HEK293 (cell line): ENCODE measurements at regions not wholly inside any gene's neighbourhood (a gene's known extent, or its start where the extent isn't known, plus 50 kb on each side); places are given as distances from the start of the nearest gene placed in this dataset.
A peak's percentile ranks its signal among the peaks of the same experiment; 100 is the strongest.

Experiments
- CTCF ChIA-PET: fragments of 350-600 bp; formaldehyde crosslinking; extraction: SDS; loops from one replicate; lab custom pipeline; 2021; ENCODE audit warnings: antibody characterized with exemption; lab: Yijun Ruan, JAX
- POLR2A ChIA-PET: fragments of 300-600 bp; formaldehyde crosslinking; extraction: SDS; loops from one replicate; lab custom pipeline; 2020; ENCODE audit warnings: antibody characterized with exemption, inconsistent platforms; lab: Yijun Ruan, JAX
- H3K27ac ChIP-seq: fragments of 200-500 bp; sonication (Bioruptor generic); 2 replicates; pipeline ENCODE4 v1.5.1; 2014; ENCODE audit warnings: low read depth, low read length, control low read depth, inconsistent platforms; ENCODE audit errors: extremely low read depth
- H3K36me3 ChIP-seq, 2 experiments: fragments of 200-500 bp in 1 of 2; sonication (Bioruptor generic) in 1 of 2; 1 replicate in 1 of 2; 2 replicates in 1 of 2; pipeline ENCODE4 v1.5.1; 2014 to 2017; ENCODE audit warnings: inconsistent platforms in 2 of 2, low read length in 2 of 2; ENCODE audit not compliant: control insufficient read depth in 2 of 2, insufficient read depth in 1 of 2
- H3K4me1 ChIP-seq: fragments of 200-500 bp; sonication (Bioruptor generic); 2 replicates; pipeline ENCODE4 v1.5.1; 2014; ENCODE audit warnings: mild to moderate bottlenecking, low read length, inconsistent platforms; ENCODE audit not compliant: control insufficient read depth, insufficient read depth
- H3K4me3 ChIP-seq: 2 replicates; pipeline ENCODE4 v1.5.1; 2011; ENCODE audit warnings: low read depth, mild to moderate bottlenecking, control low read depth, low read length, moderate library complexity
- H3K9me3 ChIP-seq: fragments of 200-500 bp; sonication (Bioruptor generic); 2 replicates; pipeline ENCODE4 v1.5.1; 2014; ENCODE audit warnings: low read depth, low read length, inconsistent platforms; ENCODE audit not compliant: control insufficient read depth, insufficient read depth
- ATF2 ChIP-seq: fragments of 450-650 bp; formaldehyde crosslinking; IDR thresholded peaks from 2 replicates; pipeline ENCODE4 v1.5.1; 2016; ENCODE audit warnings: missing biosample characterization, missing genetic modification characterization, low read depth
- BCL6B ChIP-seq: fragments of 450-650 bp; formaldehyde crosslinking; IDR thresholded peaks from 2 replicates; pipeline ENCODE4 v1.5.1; 2017; ENCODE audit warnings: missing biosample characterization, missing genetic modification characterization
- FEZF1 ChIP-seq: fragments of 450-650 bp; formaldehyde crosslinking; IDR thresholded peaks from 2 replicates; pipeline ENCODE4 v1.5.1; 2016; ENCODE audit warnings: missing biosample characterization, missing genetic modification characterization
- GLI2 ChIP-seq: fragments of 450-650 bp; formaldehyde crosslinking; IDR thresholded peaks from 2 replicates; pipeline ENCODE4; 2017; ENCODE audit warnings: missing biosample characterization, missing genetic modification characterization, low read depth, borderline replicate concordance
- TSHZ1 ChIP-seq: fragments of 450-650 bp; formaldehyde crosslinking; IDR thresholded peaks from 2 replicates; pipeline ENCODE4 v1.5.1; 2016; ENCODE audit warnings: missing biosample characterization, missing genetic modification characterization, borderline replicate concordance
- WT1 ChIP-seq: fragments of 450-650 bp; formaldehyde crosslinking; IDR thresholded peaks from 2 replicates; pipeline ENCODE4 v1.5.1; 2016; ENCODE audit warnings: missing biosample characterization, missing genetic modification characterization
- ZFHX2 ChIP-seq: fragments of 450-650 bp; formaldehyde crosslinking; conservative IDR thresholded peaks from 2 replicates; pipeline ENCODE4 v1.5.1; 2016; ENCODE audit warnings: missing biosample characterization, missing genetic modification characterization
- ZNF112 ChIP-seq: fragments of 450-650 bp; formaldehyde crosslinking; IDR thresholded peaks from 2 replicates; pipeline ENCODE4 v1.5.0; 2017; ENCODE audit warnings: missing biosample characterization, missing genetic modification characterization
- ZNF169 ChIP-seq: fragments of 450-650 bp; formaldehyde crosslinking; IDR thresholded peaks from 2 replicates; pipeline ENCODE4 v1.5.1; 2016; ENCODE audit warnings: missing biosample characterization, missing genetic modification characterization
- ZNF214 ChIP-seq: fragments of 450-650 bp; formaldehyde crosslinking; IDR thresholded peaks from 2 replicates; pipeline ENCODE4 v1.5.1; 2017; ENCODE audit warnings: missing biosample characterization, mild to moderate bottlenecking, missing genetic modification characterization, borderline replicate concordance
- ZNF239 ChIP-seq: fragments of 450-650 bp; formaldehyde crosslinking; IDR thresholded peaks from 2 replicates; pipeline ENCODE4 v1.5.1; 2016; ENCODE audit warnings: missing biosample characterization, missing genetic modification characterization
- ZNF335 ChIP-seq: fragments of 450-650 bp; formaldehyde crosslinking; conservative IDR thresholded peaks from 2 replicates; pipeline ENCODE4 v1.5.1; 2016; ENCODE audit warnings: missing biosample characterization, missing genetic modification characterization
- ZNF350 ChIP-seq: fragments of 450-650 bp; formaldehyde crosslinking; IDR thresholded peaks from 2 replicates; pipeline ENCODE4 v1.5.0; 2017; ENCODE audit warnings: missing biosample characterization, mild to moderate bottlenecking, missing genetic modification characterization
- ZNF362 ChIP-seq: fragments of 450-650 bp; formaldehyde crosslinking; IDR thresholded peaks from 2 replicates; pipeline ENCODE4 v1.5.1; 2016; ENCODE audit warnings: missing biosample characterization, missing genetic modification characterization
- ZNF366 ChIP-seq: fragments of 450-650 bp; formaldehyde crosslinking; conservative IDR thresholded peaks from 2 replicates; pipeline ENCODE4 v1.5.1; 2016; ENCODE audit warnings: missing biosample characterization, missing genetic modification characterization
- ZNF473 ChIP-seq: fragments of 450-650 bp; formaldehyde crosslinking; IDR thresholded peaks from 2 replicates; pipeline ENCODE4 v1.5.1; 2017; ENCODE audit warnings: missing biosample characterization, missing genetic modification characterization
- ZNF488 ChIP-seq: fragments of 450-650 bp; formaldehyde crosslinking; IDR thresholded peaks from 2 replicates; pipeline ENCODE4 v1.5.1; 2016; ENCODE audit warnings: missing biosample characterization, missing genetic modification characterization
- ZNF513 ChIP-seq: fragments of 450-650 bp; IDR thresholded peaks from 2 replicates; pipeline ENCODE4 v1.5.1; 2018; ENCODE audit warnings: missing biosample characterization, missing genetic modification characterization
- ZNF529 ChIP-seq: fragments of 450-650 bp; formaldehyde crosslinking; IDR thresholded peaks from 2 replicates; pipeline ENCODE4 v1.5.1; 2017; ENCODE audit warnings: missing genetic modification characterization, missing biosample characterization; ENCODE audit not compliant: insufficient replicate concordance
- ZNF571 ChIP-seq: fragments of 450-650 bp; formaldehyde crosslinking; IDR thresholded peaks from 2 replicates; pipeline ENCODE4 v1.5.0; 2017; ENCODE audit warnings: missing biosample characterization, missing genetic modification characterization
- ZNF580 ChIP-seq: fragments of 450-650 bp; formaldehyde crosslinking; IDR thresholded peaks from 2 replicates; pipeline ENCODE4 v1.5.1; 2016; ENCODE audit warnings: missing biosample characterization, missing genetic modification characterization
- ZNF654 ChIP-seq: fragments of 450-650 bp; formaldehyde crosslinking; IDR thresholded peaks from 2 replicates; pipeline ENCODE4 v1.5.1; 2016; ENCODE audit warnings: low read depth, missing biosample characterization, missing genetic modification characterization
- ZNF660 ChIP-seq: fragments of 450-650 bp; IDR thresholded peaks from 2 replicates; pipeline ENCODE4 v1.5.1; 2018; ENCODE audit warnings: missing biosample characterization, mild to moderate bottlenecking, missing genetic modification characterization
- ZNF768 ChIP-seq: fragments of 450-650 bp; formaldehyde crosslinking; IDR thresholded peaks from 2 replicates; pipeline ENCODE4 v1.5.1; 2018; ENCODE audit warnings: missing biosample characterization, mild to moderate bottlenecking, missing genetic modification characterization
- ZNF776 ChIP-seq: fragments of 450-650 bp; formaldehyde crosslinking; IDR thresholded peaks from 2 replicates; pipeline ENCODE4 v1.5.0; 2017; ENCODE audit warnings: missing biosample characterization, missing genetic modification characterization, borderline replicate concordance
- ZSCAN23 ChIP-seq: fragments of 450-650 bp; formaldehyde crosslinking; IDR thresholded peaks from 2 replicates; pipeline ENCODE4 v1.5.1; 2016; ENCODE audit warnings: missing biosample characterization, missing genetic modification characterization
- ZSCAN30 ChIP-seq: fragments of 450-650 bp; IDR thresholded peaks from 2 replicates; pipeline ENCODE4 v1.5.1; 2018; ENCODE audit warnings: missing biosample characterization, mild to moderate bottlenecking, missing genetic modification characterization, moderate library complexity
- ZSCAN4 ChIP-seq: fragments of 450-650 bp; formaldehyde crosslinking; IDR thresholded peaks from 2 replicates; pipeline ENCODE4 v1.5.1; 2017; ENCODE audit warnings: missing biosample characterization, missing genetic modification characterization

GRCh38 chr6:87829622-87830121 lies 127.6 kb upstream of the AKIRIN2 start:
- H3K4me1 ChIP-seq: peaks cover 15% of the 10 kb centered on the region
- POLR2A ChIA-PET: no interaction called here
- CTCF ChIA-PET: no interaction called here
- TF ChIP-seq ZNF350 (tag by site-specific recombination) (no peak), WT1 (tag by site-specific recombination) (no peak), ZNF112 (tag by site-specific recombination) (no peak), ZNF513 (tag by site-specific recombination) (peak; percentile 94), ZNF529 (no peak), BCL6B (tag by site-specific recombination) (no peak), ZNF335 (no peak), ZNF366 (peak; percentile 58; the same call in 1 of the 2 replicates), ZNF660 (tag by site-specific recombination) (no peak), ZNF488 (tag by site-specific recombination) (no peak), ZNF169 (no peak), ZSCAN30 (no peak), FEZF1 (tag by site-specific recombination) (no peak), GLI2 (no peak), ZNF214 (tag by site-specific recombination) (no peak), ZNF571 (tag by site-specific recombination) (no peak), ZNF768 (tag by site-specific recombination) (no peak), ATF2 (tag by site-specific recombination) (no peak), ZNF776 (tag by site-specific recombination) (no peak), ZFHX2 (peak; percentile 87), ZNF473 (no peak), ZSCAN4 (tag by site-specific recombination) (no peak), ZNF580 (tag by site-specific recombination) (no peak), ZNF362 (no peak), ZNF239 (tag by site-specific recombination) (0 out of 2 replicates have a peak, but pooled peaks have one; percentile 21), ZNF654 (tag by site-specific recombination) (no peak), TSHZ1 (tag by site-specific recombination) (no peak), ZSCAN23 (tag by site-specific recombination) (no peak)

More at GRCh38 chr6:87829622-87830121, 127.6 kb upstream of the AKIRIN2 start:
- Histone ChIP-seq H3K4me3 (no peak overlapping the region), H3K36me3 (no peaks in the 10 kb centered on the region), H3K27ac (no peak overlapping the region), H3K9me3 (no peaks in the 10 kb centered on the region)
